HG02852 (cell line): ENCODE measurements at regions not wholly inside any gene's neighbourhood (a gene's known extent, or its start where the extent isn't known, plus 50 kb on each side); places are given as distances from the start of the nearest gene placed in this dataset.

Source experiments
- ATAC-seq: cut with Tn5 transposase; IDR thresholded peaks from one replicate; pipeline ENCODE4 v1.9.1; 2021; ENCODE audit warnings: mild to moderate bottlenecking, moderate library complexity; ENCODE audit not compliant: unreplicated experiment

DNA sequence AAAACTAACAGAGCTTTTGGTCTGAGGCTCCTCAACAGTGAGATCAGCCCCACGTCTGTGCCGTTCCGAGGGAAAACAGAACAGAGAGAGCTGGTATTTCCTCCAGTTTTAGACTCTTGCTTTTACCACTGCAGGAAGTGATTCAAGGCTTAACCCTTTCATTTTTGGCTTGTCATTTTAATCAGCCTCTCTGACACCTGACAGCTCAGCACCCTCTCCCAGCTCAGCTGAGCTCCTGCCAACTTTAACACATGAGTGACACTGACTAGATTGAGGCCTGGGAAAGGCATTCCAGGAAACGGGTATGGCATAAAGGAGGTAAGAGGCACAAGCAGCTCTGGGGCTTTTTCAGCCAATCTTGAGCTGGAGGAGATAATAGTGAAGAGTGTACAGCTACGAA lies 239.4 kb upstream of the SKOR2 start:
- ATAC-seq: no peak

DNA sequence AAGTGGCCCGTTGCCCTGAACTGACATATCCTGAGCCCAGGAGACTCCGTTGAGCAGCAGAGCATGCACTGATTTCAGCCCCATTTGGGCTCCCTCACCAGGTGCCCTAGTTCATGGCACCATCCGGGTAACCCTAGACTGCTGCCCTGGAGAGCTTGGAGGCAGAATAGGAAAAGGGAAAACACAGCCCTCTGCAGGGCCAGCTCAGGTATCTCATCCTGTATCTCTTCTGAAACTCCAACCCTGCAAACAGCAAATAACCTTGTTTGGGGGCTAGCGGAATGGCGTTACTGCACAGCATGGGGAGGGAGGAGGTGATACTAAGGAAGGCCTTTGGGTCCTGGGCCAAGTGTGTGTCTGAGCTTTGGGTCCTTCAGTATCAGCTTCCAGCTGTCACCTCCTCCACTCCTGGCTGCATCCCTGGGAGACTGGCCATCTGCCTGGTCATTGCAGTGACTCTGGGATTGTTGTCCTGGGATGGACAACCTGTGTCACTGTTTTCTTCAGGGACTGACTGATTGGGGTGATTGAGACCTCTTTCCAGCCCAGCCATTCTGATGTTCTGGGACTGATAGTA lies 233.8 kb upstream of the SKOR2 start:
- ATAC-seq: no peak

DNA sequence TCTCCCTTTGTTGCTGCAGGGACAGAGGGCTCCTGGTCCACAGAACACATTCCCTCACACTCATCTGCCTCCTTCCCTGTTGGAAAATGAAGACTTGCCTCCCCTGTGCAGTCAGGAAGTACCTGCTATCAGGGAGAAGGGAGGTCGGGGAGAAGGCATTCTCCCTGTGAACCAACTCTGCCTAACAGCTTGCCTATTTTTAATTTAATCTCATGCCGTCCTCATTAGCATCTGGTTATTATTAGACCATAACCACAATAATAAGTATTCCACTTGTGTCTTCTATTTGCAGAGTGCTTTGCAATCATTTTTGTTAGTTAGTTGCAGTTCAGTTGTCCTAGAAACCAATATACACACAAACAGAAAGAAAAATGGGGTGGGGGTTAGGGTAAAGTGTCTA lies 232.6 kb upstream of the SKOR2 start:
- ATAC-seq: no peak

- ATAC-seq: no peak
These were observed 228.7 kb upstream of the SKOR2 start for GRCh38 chr18:47480166-47480565.

- no peak for ATAC-seq
These were observed 220.3 kb upstream of the SKOR2 start for GRCh38 chr18:47471784-47472183.

- no peak for ATAC-seq
These were observed 219.5 kb upstream of the SKOR2 start for GRCh38 chr18:47470941-47471340.

- no peak for ATAC-seq
These were observed 218.1 kb upstream of the SKOR2 start for GRCh38 chr18:47469576-47469975.

DNA sequence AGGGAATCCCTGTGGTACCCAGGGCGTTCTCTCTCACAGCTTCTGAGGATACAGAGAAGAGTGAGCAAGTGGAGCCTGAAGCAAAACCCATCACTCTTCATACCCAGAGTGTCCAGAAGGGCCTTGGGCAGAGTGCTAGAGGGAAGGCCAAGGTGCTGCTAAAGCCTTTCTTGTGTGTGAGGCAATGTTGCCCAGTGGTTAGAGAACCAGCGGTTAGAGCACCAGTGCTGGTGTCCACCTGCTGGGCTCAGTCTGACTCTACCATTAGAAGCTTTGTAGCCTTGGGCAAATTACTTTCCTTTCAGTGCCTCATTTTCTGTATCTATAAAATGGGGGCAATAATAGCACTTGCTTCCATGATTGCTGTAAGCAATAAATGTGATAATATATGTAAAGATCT lies 210.5 kb upstream of the SKOR2 start:
- ATAC-seq: no peak

GRCh38 chr18:47461406-47461948 lies 210.0 kb upstream of the SKOR2 start:
- no peak for ATAC-seq

DNA sequence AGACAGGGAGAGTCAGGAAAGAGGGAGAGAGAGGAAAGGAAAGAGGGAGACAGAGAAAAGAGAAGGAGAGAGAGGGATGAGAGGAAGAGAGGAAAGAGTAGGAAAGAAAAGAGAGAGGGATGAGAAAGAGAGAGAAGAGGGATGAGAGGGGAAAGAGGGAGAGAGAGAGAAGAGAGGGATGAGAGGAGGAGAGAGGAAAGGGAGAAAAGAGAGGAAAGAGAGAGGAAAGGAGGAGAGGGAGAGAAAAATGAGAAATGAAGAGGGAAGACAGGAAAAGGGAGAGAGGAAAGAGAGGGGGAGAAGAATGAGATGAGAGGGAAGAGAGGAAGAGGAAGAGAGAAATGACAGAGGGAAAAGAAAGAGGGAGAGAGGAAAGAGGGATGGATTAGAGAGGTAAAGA lies 207.0 kb upstream of the SKOR2 start:
- ATAC-seq: no peak

DNA sequence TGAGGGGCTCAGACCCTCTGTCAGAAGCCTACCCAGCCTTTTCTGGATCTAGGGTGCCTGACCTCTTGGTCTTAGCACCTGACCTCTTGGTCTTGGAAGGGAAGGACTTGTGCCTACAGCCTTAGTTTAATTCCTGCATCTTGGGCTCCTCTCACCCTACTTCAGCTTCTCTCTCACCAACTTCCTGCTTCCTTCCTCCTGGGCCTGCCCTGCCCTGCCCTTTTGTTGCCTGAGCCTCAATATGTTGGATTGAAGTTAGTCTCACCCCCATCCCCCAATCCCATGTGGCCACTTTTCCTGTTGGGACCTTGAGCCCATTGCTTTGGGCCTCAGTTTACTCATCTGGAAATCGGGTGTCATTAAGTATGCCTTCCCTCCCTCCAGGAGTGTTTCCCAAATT lies 206.2 kb upstream of the SKOR2 start:
- no peak for ATAC-seq

- ATAC-seq: no peak
These were observed 201.6 kb upstream of the SKOR2 start for GRCh38 chr18:47453038-47453437.

DNA sequence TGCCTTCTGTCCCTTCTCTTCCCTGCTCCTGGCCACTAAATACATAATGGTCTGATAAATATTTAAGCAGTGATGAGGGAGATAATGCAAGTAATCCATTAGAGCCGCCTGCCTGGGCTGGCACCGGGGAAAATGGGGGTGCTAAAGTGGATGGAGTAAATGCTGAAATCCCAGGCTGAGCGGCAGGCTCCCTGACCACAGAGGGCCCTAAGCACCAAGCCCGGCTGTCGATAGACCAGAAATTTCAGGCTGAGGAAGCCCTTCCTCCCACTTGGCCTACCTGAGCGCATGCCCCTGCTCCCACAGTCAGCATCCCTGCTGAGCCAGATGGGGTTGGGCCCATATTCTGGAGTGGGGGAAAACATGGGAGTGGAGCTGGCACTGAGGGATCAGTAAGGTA lies 197.5 kb upstream of the SKOR2 start:
- ATAC-seq: no peak

DNA sequence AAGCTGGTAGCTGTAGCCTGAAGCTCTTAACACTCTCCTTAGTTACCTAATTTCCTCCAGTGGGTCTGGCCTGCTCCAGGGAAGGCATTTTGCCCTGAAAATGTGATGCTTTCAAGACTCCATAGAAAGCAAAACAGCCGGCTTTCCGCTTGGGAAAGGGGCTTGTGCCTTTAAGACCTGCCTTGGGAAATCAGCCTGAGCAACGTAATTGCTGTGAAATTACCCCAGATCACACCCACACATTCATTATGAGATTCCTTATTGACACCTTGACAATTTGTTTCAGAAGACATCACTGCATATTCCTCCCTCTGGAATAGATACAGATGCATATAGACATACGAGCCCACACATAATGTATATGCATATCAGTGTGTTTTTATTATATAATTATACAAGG lies 190.5 kb upstream of the SKOR2 start:
- no peak for ATAC-seq

GRCh38 chr18:47438001-47438400 lies 186.5 kb upstream of the SKOR2 start:
- ATAC-seq: no peak

DNA sequence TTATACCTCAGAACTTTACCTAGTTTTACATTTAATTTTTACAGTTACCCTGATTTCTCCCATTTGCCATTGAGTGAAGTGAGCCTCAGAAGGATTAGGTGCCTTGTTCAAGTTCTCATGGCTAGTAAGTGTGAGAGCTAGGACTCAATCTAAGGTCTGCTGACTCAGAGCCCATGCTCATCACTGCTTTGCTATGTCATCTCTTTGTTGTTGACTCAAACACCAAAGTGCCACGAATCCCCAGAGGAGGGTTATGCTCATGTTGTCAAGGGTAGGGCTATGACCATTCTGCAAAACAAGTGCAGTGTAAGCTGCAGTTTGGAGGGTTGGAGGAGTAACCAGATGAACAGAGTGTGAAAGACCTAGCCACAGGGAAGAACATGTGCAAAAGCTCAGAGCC lies 185.4 kb upstream of the SKOR2 start:
- no peak for ATAC-seq

DNA sequence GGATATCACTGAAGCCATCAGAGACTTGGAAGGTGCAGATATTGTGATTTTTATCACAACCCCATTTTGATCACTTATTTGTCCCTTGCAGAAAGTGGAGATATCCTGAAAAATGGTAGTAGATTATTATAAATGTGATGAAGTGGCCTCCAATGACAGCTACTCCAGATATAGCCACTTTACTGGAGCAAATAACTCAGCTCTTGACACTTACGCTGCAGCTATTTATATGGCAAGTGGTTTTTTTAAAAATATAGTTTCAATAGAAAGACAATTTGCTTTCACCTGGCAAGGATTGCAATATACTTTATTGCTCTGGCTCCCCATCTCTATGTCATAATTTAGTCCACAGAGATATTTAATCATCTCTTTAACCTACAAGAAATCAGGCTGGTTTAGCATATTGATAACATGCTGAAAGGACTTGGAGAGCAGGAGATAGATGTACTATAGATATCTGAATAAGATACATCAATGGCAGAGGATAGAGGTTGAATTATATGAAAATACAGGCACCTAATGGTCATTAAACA lies 182.8 kb upstream of the SKOR2 start:
- ATAC-seq: no peak

DNA sequence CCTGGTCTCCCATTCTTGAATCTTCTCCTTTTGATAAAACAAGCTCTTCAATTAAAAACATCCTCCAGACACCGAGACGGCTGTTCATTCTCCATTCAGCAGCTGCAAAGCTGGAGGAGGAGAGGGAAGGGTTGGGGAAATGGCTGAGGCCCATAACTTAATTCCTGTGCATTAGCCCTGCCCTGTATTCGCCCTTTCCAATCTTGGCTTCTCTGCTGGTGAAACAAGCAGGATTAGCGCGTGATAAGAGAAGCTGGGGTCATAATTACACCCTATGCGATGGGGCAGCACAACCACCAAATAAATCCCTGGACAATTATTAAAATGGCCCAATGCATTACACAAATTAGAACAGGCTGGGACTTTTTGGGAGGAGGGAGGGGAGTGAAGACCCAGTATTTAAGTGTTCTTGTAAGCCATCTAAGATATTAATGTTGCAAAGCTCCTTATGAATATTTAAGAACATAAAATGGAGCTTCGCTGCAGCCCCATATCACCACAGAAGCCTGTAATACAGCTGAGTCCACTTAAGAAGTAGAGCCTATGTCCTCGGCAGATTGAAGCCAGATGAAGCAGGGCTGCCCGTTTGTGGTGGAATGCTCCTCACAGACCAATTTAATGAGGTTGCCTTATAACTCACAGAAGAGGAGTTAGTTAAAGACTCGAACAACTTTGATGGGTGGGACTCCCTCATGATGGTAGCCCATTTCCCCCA lies 176.6 kb upstream of the SKOR2 start:
- no peak for ATAC-seq

- ATAC-seq: no peak
These were observed 175.6 kb upstream of the SKOR2 start for GRCh38 chr18:47427072-47427471.

DNA sequence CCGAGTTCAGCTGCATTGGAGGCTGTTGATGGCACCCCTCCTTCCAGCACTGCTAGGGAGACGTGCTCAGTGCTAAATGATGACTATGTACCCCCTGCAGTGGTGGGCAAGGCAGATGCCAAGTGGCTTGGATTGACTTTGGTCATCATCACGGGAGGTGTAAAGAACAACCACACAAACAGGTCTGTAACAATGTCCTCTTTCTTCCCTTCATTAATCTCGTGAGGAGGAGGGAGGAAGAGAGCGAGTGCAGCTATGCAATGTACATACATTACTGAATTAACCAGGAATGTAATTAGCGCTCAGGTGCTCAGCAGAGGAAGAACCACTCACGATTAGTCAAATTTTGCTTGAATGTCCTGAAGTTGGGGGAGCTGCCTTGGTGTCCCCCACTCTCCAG lies 173.9 kb upstream of the SKOR2 start:
- ATAC-seq: no peak

DNA sequence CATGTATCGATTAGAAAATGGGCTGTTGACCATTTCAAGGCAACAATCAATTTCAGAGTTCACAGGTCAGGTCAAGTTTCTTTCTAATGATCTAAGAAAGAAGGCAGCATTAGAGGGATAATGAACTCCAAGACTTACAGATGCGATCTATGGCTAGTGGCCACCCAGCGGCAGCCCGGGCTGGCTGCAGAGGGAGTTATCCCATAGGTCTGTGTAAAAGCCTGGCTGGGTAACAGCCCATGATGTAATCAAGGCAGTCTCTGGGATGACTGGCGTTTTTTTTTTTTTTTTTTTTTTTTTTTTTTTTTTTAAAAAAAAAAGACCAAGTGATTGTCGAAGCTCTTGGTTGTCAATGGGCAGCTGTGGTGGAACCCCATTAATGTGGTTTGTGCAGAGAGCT lies 171.1 kb upstream of the SKOR2 start:
- no peak for ATAC-seq

DNA sequence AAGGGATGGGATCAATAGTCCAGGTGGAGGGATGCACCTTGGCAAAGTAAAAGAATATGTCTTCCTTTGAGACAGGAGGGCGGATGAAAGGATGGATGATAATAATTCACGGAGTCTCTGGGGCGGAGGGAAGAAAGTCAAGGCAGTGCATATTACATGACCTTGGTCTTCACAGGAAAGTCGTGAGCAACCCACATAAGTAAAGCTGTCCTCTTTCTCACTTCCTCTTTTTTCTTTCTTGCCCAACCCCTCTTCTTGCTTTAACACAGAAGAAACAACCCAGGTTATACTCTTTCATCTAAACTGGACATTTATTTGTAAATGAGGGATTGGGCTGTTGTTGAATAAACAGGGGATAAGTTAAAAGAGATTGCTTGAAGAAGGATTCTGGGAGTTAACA lies 168.7 kb upstream of the SKOR2 start:
- ATAC-seq: peak; percentile 75

DNA sequence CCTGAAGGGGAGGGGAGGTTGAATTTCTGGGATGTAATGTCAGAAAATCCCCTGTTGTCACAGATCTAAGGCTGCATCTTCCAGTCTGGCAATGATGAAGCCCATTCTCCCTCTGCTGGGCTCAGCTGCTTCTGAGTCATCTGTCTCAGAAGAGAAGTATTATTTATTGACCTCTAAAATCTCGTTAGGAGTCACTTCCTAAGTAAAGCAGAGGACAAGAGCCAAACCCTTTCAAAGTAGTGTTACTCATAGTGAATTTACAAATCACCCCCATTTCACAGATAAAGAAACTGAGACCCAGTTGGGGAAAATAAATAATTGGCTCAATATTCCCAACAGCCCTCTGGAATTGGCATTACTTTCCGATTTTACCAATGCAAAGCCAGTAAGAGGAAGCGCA lies 167.3 kb upstream of the SKOR2 start:
- ATAC-seq: no peak
